Astrocyte (in vitro differentiated cells and primary cell): ENCODE measurements at regions not wholly inside any gene's neighbourhood (a gene's known extent, or its start where the extent isn't known, plus 50 kb on each side); places are given as distances from the start of the nearest gene placed in this dataset.
"Not testable (repeated sequence)": the region's sequence is repeated elsewhere in the genome, so short reads cannot be mapped to it uniquely, and the experiment has no call there.

Source experiments
- EZH2 ChIP-seq: IDR thresholded peaks from 2 replicates; pipeline ENCODE4 v1.6.1; 2012; ENCODE audit warnings: mild to moderate bottlenecking, low read length, inconsistent platforms; ENCODE audit not compliant: insufficient read depth
- TF ChIP-seq, protein P1 (sequence below): IDR thresholded peaks from 2 replicates; pipeline ENCODE4 v1.5.1; 2011; ENCODE audit warnings: low read depth, mild to moderate bottlenecking, inconsistent platforms, low read length, moderate library complexity; ENCODE audit not compliant: insufficient read depth

DNA sequence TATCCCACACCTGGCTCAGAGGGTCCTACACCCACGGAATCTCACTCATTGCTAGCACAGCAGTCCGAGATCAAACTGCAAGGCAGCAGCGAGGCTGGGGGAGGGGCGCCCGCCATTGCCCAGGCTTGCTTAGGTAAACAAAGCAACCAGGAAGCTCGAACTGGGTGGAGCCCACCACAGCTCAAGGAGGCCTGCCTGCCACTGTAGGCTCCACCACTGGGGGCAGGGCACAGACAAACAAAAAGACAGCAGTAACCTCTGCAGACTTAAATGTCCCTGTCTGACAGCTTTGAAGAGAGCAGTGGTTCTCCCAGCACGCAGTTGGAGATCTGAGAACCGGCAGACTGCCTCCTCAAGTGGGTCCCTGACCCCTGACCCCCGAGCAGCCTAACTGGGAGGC lies 850.7 kb downstream of the EPHA3 start:
- TF ChIP-seq EZH2: not testable (repeated sequence)
- TF ChIP-seq, protein P1, sequence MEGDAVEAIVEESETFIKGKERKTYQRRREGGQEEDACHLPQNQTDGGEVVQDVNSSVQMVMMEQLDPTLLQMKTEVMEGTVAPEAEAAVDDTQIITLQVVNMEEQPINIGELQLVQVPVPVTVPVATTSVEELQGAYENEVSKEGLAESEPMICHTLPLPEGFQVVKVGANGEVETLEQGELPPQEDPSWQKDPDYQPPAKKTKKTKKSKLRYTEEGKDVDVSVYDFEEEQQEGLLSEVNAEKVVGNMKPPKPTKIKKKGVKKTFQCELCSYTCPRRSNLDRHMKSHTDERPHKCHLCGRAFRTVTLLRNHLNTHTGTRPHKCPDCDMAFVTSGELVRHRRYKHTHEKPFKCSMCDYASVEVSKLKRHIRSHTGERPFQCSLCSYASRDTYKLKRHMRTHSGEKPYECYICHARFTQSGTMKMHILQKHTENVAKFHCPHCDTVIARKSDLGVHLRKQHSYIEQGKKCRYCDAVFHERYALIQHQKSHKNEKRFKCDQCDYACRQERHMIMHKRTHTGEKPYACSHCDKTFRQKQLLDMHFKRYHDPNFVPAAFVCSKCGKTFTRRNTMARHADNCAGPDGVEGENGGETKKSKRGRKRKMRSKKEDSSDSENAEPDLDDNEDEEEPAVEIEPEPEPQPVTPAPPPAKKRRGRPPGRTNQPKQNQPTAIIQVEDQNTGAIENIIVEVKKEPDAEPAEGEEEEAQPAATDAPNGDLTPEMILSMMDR: not testable (repeated sequence)
